ENCODE measurements at regions not wholly inside any gene's neighbourhood (a gene's known extent, or its start where the extent isn't known, plus 50 kb on each side); places are given as distances from the start of the nearest gene placed in this dataset.

- no peak for DNase-seq (ENCODE audit: low spot score)
These were observed 713.8 kb downstream of the TBC1D22A start for GRCh38 chr22:47476231-47476630.

- DNase-seq (ENCODE audit: low spot score), result no peak
These were observed 712.4 kb downstream of the TBC1D22A start for GRCh38 chr22:47474895-47475294.

- DNase-seq (ENCODE audit: low spot score), result no peak
These were observed 712.0 kb downstream of the TBC1D22A start for GRCh38 chr22:47474464-47474863.

- DNase-seq (ENCODE audit: low spot score), result no peak
These were observed 710.2 kb downstream of the TBC1D22A start for GRCh38 chr22:47472636-47473035.

GRCh38 chr22:47471406-47471805 is 709.0 kb downstream of the TBC1D22A start:
- no peak for DNase-seq (ENCODE audit: low spot score)

- DNase-seq (ENCODE audit: low spot score), result no peak
These were observed 703.4 kb downstream of the TBC1D22A start for GRCh38 chr22:47465809-47466208.

- no peak for DNase-seq (ENCODE audit: low spot score)
These were observed 702.8 kb downstream of the TBC1D22A start for GRCh38 chr22:47465222-47465621.

- no peak for DNase-seq (ENCODE audit: low spot score)
These were observed 700.8 kb downstream of the TBC1D22A start for GRCh38 chr22:47463220-47463619.

- no peak for DNase-seq (ENCODE audit: low spot score)
These were observed 698.4 kb downstream of the TBC1D22A start for GRCh38 chr22:47460861-47461260.

- DNase-seq (ENCODE audit: low spot score), result no peak
These were observed 697.7 kb downstream of the TBC1D22A start for GRCh38 chr22:47460176-47460575.

- no peak for DNase-seq (ENCODE audit: low spot score)
These were observed 695.9 kb downstream of the TBC1D22A start for GRCh38 chr22:47458348-47458747.

- no peak for DNase-seq (ENCODE audit: low spot score)
These were observed 695.3 kb downstream of the TBC1D22A start for GRCh38 chr22:47457509-47458300.

GRCh38 chr22:47457021-47457420 is 694.6 kb downstream of the TBC1D22A start:
- DNase-seq (ENCODE audit: low spot score), result no peak

GRCh38 chr22:47456031-47456430 is 693.6 kb downstream of the TBC1D22A start:
- no peak for DNase-seq (ENCODE audit: low spot score)

- DNase-seq (ENCODE audit: low spot score), result no peak
These were observed 690.6 kb downstream of the TBC1D22A start for GRCh38 chr22:47453049-47453448.

GRCh38 chr22:47452184-47452583 is 689.7 kb downstream of the TBC1D22A start:
- no peak for DNase-seq (ENCODE audit: low spot score)

GRCh38 chr22:47450876-47451475 is 688.5 kb downstream of the TBC1D22A start:
- DNase-seq (ENCODE audit: low spot score), result no peak

- DNase-seq (ENCODE audit: low spot score), result no peak
These were observed 687.2 kb downstream of the TBC1D22A start for GRCh38 chr22:47449508-47450270.

GRCh38 chr22:47448231-47449223 is 686.1 kb downstream of the TBC1D22A start:
- DNase-seq (ENCODE audit: low spot score), result no peak

GRCh38 chr22:47446821-47447810 is 684.7 kb downstream of the TBC1D22A start:
- DNase-seq (ENCODE audit: low spot score), result no peak

Data from AG08396 (cell line).